CD4-positive, CD25-positive, alpha-beta regulatory T cell (primary cell): ENCODE measurements at regions not wholly inside any gene's neighbourhood (a gene's known extent, or its start where the extent isn't known, plus 50 kb on each side); places are given as distances from the start of the nearest gene placed in this dataset.

ENCODE experiments used
- ATAC-seq, 2 donors: fragments of 150-1000 bp; cut with Tn5 transposase; one replicate each; pipeline ENCODE4 v1.10.0; 2021; ENCODE audit warnings: low read depth in 2 of 2, moderate number of reproducible peaks in 2 of 2, moderate library complexity in 1 of 2
- DNase-seq, 3 donors: peaks; one replicate each; pipeline versions ENCODE4 v3.0.0 to v3.0.0-alpha.2; 2012 to 2022; ENCODE audit warnings: mixed read lengths in 1 of 3
- H3K27ac ChIP-seq: one replicate; pipeline ENCODE4 v1.7.0; 2013; ENCODE audit warnings: mild to moderate bottlenecking, low read length; ENCODE audit not compliant: insufficient read depth, poor library complexity, severe bottlenecking
- H3K27me3 ChIP-seq: one replicate; pipeline ENCODE4 v1.7.0; 2013; ENCODE audit warnings: low read length; ENCODE audit not compliant: control insufficient read depth, insufficient read depth
- H3K36me3 ChIP-seq: one replicate; pipeline ENCODE4 v1.7.0; 2013; ENCODE audit warnings: mild to moderate bottlenecking, low read length, moderate library complexity; ENCODE audit not compliant: control insufficient read depth, insufficient read depth
- H3K4me1 ChIP-seq: 2 replicates; pipeline ENCODE4 v1.7.0; 2013; ENCODE audit warnings: mild to moderate bottlenecking, low read length; ENCODE audit not compliant: insufficient read depth, control insufficient read depth, poor library complexity, severe bottlenecking
- H3K4me3 ChIP-seq: one replicate; pipeline ENCODE4 v1.7.0; 2013; ENCODE audit warnings: low read depth, mild to moderate bottlenecking, low read length, moderate library complexity
- H3K9me3 ChIP-seq, 2 experiments: 1 replicate in 1 of 2; 2 replicates in 1 of 2; pipeline ENCODE4 v1.7.0; 2013; ENCODE audit warnings: low read length in 2 of 2, mild to moderate bottlenecking in 1 of 2, moderate library complexity in 1 of 2; ENCODE audit not compliant: control insufficient read depth in 2 of 2
- H3K27ac Mint-ChIP-seq, 3 donors: one replicate each; pipeline ENCODE4 v1.8.0; 2020 to 2022; ENCODE audit warnings: mild to moderate bottlenecking in 3 of 3, mixed read lengths in 3 of 3, moderate library complexity in 2 of 3
- H3K27me3 Mint-ChIP-seq: one replicate; pipeline ENCODE4 v1.8.0; 2022; ENCODE audit warnings: mild to moderate bottlenecking, mixed read lengths
- H3K36me3 Mint-ChIP-seq: one replicate; pipeline ENCODE4 v1.8.0; 2020; ENCODE audit warnings: mixed read lengths
- H3K4me1 Mint-ChIP-seq, 4 donors: one replicate each; pipeline ENCODE4 v1.8.0; 2020 to 2022; ENCODE audit warnings: mixed read lengths in 4 of 4, mild to moderate bottlenecking in 1 of 4
- H3K4me3 Mint-ChIP-seq, 4 donors: one replicate each; pipeline ENCODE4 v1.8.0; 2020 to 2022; ENCODE audit warnings: mild to moderate bottlenecking in 4 of 4, mixed read lengths in 4 of 4, moderate library complexity in 3 of 4
- H3K9me3 Mint-ChIP-seq, 7 donors: one replicate each; pipeline ENCODE4 v1.8.0; 2020 to 2022; ENCODE audit warnings: mixed read lengths in 7 of 7, mild to moderate bottlenecking in 3 of 7, moderate library complexity in 2 of 7

DNA sequence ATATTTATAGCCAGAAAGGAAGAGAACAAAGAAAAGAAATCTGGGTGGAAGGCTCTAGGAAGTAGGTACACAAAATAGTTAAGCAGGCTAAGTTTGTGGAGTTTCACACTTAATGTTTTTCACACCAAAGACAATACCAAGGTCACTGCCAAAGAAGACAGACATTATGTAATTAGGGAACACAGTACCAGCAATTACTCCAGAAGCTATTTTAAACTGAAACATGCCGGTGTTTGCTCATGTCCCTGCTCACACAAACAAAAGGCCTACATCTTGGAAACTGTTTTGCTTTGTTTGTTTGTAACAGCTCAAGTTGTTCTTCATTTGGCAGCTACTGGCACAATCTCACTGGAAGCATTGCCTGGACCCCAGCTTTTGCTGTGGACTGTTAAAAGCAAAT, 88.5 kb upstream of the DAB1 start:
- no peaks in the 10 kb centered on the region for H3K36me3 ChIP-seq
- DNase-seq (no peak), ATAC-seq (no peak)
- no peak overlapping the region for H3K27ac ChIP-seq
- H3K27me3 Mint-ChIP-seq: peaks cover 4% of the 10 kb centered on the region
- no peak overlapping the region for H3K27ac Mint-ChIP-seq
- H3K4me3 Mint-ChIP-seq: no peak overlapping the region
- H3K27me3 ChIP-seq: no peaks in the 10 kb centered on the region
- H3K4me3 ChIP-seq: no peak overlapping the region
- peaks cover 0 to 4% (median 2%) of the 10 kb centered on the region in 7 donors for H3K9me3 Mint-ChIP-seq
- H3K36me3 Mint-ChIP-seq: no peaks in the 10 kb centered on the region
- no peaks in the 10 kb centered on the region for H3K9me3 ChIP-seq
- H3K4me1 ChIP-seq: no peaks in the 10 kb centered on the region
- H3K4me1 Mint-ChIP-seq: no peaks in the 10 kb centered on the region

DNA sequence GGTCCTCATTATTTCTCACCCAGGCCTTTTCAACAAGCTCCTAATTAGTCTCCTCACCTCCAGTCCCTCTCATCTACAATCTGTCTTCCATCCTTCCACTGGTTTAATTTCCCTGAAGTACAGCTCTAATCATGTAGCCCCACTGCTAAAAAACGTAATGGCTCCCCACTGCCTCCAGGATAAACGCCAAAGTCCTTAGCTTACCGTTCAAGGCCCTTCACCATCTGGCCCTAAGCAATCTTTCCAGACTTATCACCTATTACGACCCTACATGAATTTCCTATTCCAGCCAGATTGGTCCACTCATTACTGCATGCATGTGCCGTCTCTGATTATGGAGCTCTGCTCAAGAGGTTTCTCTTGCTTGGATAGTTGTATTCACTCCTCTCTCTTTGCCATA, 83.1 kb upstream of the DAB1 start:
- H3K4me1 ChIP-seq: no peaks in the 10 kb centered on the region
- no peak overlapping the region for H3K27ac ChIP-seq
- no peak overlapping the region for H3K4me3 ChIP-seq
- Mint-ChIP-seq H3K9me3 (peaks cover 0 to 6% (median 0%) of the 10 kb centered on the region in 7 donors), H3K36me3 (no peaks in the 10 kb centered on the region), H3K27me3 (no peaks in the 10 kb centered on the region), H3K4me1 (no peaks in the 10 kb centered on the region), H3K4me3 (no peak overlapping the region), H3K27ac (no peak overlapping the region)
- no peaks in the 10 kb centered on the region for H3K9me3 ChIP-seq
- no peaks in the 10 kb centered on the region for H3K27me3 ChIP-seq
- DNase-seq (no peak), ATAC-seq (no peak)
- no peaks in the 10 kb centered on the region for H3K36me3 ChIP-seq

DNA sequence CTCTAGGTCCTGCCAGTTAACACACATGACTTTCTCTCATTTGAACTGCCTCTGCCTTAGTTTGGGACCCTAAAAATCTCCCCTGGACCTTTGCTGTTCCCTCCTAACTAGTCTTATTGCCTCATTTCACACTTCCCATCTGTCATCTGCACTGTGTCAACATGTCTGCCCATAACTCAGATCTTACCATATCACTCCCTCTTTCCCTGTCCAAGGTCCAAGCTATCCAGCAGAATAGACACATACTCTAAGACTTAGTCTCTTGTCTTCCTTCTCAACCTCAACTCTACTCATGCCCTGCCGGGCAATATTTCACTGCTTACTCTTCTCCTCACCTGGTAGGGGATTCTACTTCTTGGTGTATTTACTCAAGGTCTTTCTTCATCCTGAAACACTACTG, 79.5 kb upstream of the DAB1 start:
- H3K9me3 ChIP-seq: no peaks in the 10 kb centered on the region
- Mint-ChIP-seq H3K36me3 (no peaks in the 10 kb centered on the region), H3K27me3 (no peaks in the 10 kb centered on the region), H3K9me3 (peaks cover 0 to 6% (median 1%) of the 10 kb centered on the region in 7 donors), H3K4me3 (no peak overlapping the region), H3K4me1 (no peaks in the 10 kb centered on the region), H3K27ac (peak overlapping the region in 1 of 3 donors; percentile 40)
- H3K27ac ChIP-seq: no peak overlapping the region
- ATAC-seq (no peak), DNase-seq (no peak)
- no peaks in the 10 kb centered on the region for H3K4me1 ChIP-seq
- H3K27me3 ChIP-seq: no peaks in the 10 kb centered on the region
- no peaks in the 10 kb centered on the region for H3K36me3 ChIP-seq
- no peak overlapping the region for H3K4me3 ChIP-seq

DNA sequence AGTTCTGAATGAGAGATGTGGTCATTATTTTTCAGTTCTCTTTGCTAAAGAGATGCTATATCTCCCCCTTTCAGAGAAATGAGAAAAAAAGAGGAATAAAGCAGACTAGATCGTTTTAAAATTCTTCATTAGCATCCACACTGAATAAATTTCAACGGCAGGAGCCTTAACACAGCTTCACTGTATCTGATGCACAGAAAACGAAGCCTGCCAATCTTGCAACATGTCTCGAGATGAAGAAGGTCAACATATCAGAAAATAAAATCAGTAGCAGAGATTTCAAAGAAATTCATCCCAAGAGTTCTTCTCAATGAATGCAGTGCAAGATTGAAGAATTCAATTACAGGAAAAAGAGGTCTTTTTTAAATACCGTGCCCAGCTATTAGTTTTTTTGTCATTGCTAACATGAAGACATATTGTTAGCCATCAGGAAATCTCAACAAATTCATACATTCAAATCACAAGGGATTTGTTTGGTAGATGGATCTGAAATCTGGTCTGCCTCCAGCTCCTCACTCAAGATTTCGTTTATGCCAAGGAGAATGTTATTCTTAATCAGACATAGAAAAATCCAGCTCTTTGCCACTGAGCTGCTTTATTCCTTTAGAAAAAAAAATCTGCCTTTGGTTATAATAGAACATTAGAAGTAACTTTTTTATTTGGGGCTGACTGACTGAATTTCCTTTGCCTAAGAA, 76.4 kb upstream of the DAB1 start:
- no peaks in the 10 kb centered on the region for H3K36me3 ChIP-seq
- H3K27ac ChIP-seq: no peak overlapping the region
- no peaks in the 10 kb centered on the region for H3K27me3 Mint-ChIP-seq
- peaks cover 0 to 10% (median 3%) of the 10 kb centered on the region in 7 donors for H3K9me3 Mint-ChIP-seq
- H3K9me3 ChIP-seq: no peaks in the 10 kb centered on the region
- H3K4me3 ChIP-seq: no peak overlapping the region
- no peaks in the 10 kb centered on the region for H3K27me3 ChIP-seq
- ATAC-seq (no peak), DNase-seq (no peak)
- peak overlapping the region in 1 of 3 donors; percentile 9 for H3K27ac Mint-ChIP-seq
- no peaks in the 10 kb centered on the region for H3K4me1 ChIP-seq
- H3K4me1 Mint-ChIP-seq: no peaks in the 10 kb centered on the region
- H3K36me3 Mint-ChIP-seq: no peaks in the 10 kb centered on the region
- H3K4me3 Mint-ChIP-seq: no peak overlapping the region

DNA sequence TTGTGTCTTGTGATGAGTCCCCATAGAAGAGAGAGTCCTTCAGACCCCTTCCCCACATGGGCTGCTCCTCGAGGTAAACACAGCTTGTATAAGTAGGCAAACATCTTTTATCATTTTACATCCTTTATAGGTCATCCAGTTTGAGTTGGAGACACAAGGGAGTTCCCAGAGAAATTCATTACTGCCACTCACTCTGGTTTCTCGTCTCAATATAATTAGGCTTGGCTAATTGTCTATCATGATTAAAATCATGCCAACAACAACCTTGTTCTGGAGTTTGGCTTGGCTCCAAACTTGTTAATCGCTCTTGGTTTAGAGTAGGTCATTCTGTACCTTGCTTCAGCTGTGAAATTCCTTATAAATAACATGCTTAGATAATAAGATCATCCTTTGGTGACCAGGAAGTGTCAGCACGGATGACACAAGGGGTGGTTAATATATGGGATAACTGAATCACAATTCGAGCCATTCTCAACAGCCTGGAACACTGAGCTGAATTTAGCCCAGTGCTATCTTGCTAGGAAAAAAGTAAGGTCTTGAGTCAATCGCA, 70.7 kb upstream of the DAB1 start:
- no peak for ATAC-seq
- H3K4me3 Mint-ChIP-seq: no peak overlapping the region
- H3K36me3 Mint-ChIP-seq: no peaks in the 10 kb centered on the region
- H3K9me3 Mint-ChIP-seq: peaks cover 0 to 10% (median 3%) of the 10 kb centered on the region in 7 donors
- H3K4me1 Mint-ChIP-seq: no peaks in the 10 kb centered on the region
- no peaks in the 10 kb centered on the region for H3K36me3 ChIP-seq
- no peak overlapping the region for H3K27ac ChIP-seq
- H3K4me3 ChIP-seq: no peak overlapping the region
- no peaks in the 10 kb centered on the region for H3K27me3 Mint-ChIP-seq
- no peaks in the 10 kb centered on the region for H3K4me1 ChIP-seq
- H3K27ac Mint-ChIP-seq: no peak overlapping the region
- H3K9me3 ChIP-seq: no peaks in the 10 kb centered on the region
- no peak for DNase-seq
- no peaks in the 10 kb centered on the region for H3K27me3 ChIP-seq

DNA sequence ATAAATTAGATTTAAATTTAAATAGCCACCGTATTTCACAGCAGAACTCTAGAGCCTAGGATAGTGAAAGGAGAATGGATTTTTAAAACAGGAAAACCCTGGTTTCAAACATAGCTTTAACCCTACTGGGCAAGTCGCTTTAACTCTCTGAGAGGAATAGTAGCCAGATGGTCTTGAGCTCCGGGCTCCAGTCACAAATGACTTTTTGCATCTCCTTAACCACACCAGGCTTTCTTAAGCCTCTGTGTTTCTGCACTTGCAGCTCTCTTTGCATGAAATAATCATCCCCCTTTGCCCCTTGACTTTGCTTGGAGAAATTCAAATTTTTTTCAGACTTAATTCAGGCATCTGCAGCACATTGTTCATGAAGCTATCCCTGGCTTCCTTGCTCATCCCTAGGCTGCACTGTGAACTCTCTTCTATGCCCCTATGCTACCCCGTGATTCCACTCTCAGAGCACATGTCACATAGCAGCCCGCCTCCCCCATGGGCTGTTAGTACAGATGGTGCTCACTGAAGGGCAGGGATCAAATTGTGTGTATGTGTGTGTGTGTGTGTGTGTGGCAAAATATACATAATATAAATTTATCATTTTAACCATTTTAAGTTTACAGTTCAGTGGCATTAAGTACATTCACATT, 68.8 kb upstream of the DAB1 start:
- Mint-ChIP-seq H3K36me3 (no peaks in the 10 kb centered on the region), H3K4me1 (no peaks in the 10 kb centered on the region), H3K9me3 (peaks cover 0 to 4% (median 2%) of the 10 kb centered on the region in 7 donors), H3K4me3 (no peak overlapping the region), H3K27ac (no peak overlapping the region), H3K27me3 (no peaks in the 10 kb centered on the region)
- no peaks in the 10 kb centered on the region for H3K9me3 ChIP-seq
- DNase-seq: no peak
- no peak overlapping the region for H3K27ac ChIP-seq
- no peak overlapping the region for H3K4me3 ChIP-seq
- ATAC-seq: no peak
- no peaks in the 10 kb centered on the region for H3K36me3 ChIP-seq
- no peaks in the 10 kb centered on the region for H3K27me3 ChIP-seq
- H3K4me1 ChIP-seq: no peaks in the 10 kb centered on the region

DNA sequence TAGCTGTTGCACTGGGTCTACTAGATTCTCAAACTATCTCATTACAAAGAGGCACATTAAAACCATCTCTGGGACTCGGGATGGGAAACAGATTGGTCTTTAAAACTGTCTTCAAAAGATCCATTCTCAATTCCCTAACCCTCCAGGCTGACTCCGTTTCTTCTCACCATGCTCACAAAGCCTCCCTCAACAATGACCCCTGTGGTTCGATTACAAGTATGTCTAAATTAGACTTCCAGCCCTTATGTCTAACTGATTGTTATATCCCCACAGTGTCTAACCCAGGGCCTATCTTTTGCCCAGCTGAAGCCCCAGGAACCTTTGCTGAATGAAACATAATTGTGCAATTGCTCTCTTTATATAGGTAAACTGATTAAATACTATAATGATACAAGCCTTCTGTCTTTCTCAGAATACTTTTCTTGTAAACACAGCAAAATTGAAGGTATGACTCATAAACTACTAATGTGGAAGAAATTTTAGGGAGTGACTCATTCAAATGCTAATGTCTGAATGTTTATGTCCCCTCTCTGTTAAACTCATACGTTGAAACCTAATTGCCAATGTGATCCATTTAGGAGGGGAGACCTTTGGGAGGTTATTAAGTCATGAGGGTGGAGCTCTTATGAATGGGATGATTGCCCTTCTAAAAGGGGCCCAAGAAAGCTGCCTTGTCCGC, 65.6 kb upstream of the DAB1 start:
- peaks cover 0 to 6% (median 1%) of the 10 kb centered on the region in 7 donors for H3K9me3 Mint-ChIP-seq
- DNase-seq (no peak), ATAC-seq (no peak)
- H3K36me3 ChIP-seq: no peaks in the 10 kb centered on the region
- H3K4me1 ChIP-seq: no peaks in the 10 kb centered on the region
- no peaks in the 10 kb centered on the region for H3K27me3 Mint-ChIP-seq
- H3K4me1 Mint-ChIP-seq: no peaks in the 10 kb centered on the region
- no peaks in the 10 kb centered on the region for H3K27me3 ChIP-seq
- no peak overlapping the region for H3K27ac ChIP-seq
- H3K4me3 ChIP-seq: no peak overlapping the region
- H3K27ac Mint-ChIP-seq: no peak overlapping the region
- H3K9me3 ChIP-seq: no peaks in the 10 kb centered on the region
- no peaks in the 10 kb centered on the region for H3K36me3 Mint-ChIP-seq
- H3K4me3 Mint-ChIP-seq: no peak overlapping the region
